Natural killer cell (primary cell): ENCODE measurements at regions not wholly inside any gene's neighbourhood (a gene's known extent, or its start where the extent isn't known, plus 50 kb on each side); places are given as distances from the start of the nearest gene placed in this dataset.

Source experiments
- ATAC-seq, 3 donors: fragments of 150-1000 bp in 2 of 3; fragments of 200-7000 bp in 1 of 3; cut with Tn5 transposase; 1 replicate in 1 of 3; 2 replicates in 2 of 3; pipeline ENCODE4 v1.10.0; 2021; ENCODE audit warnings: mild to moderate bottlenecking in 2 of 3, moderate library complexity in 2 of 3
- DNase-seq, 2 donors: peaks; one replicate each; pipeline versions ENCODE4 v3.0.0 to v3.0.0-alpha.2; 2013 to 2021; ENCODE audit warnings: mixed read lengths in 1 of 2
- H3K27ac ChIP-seq: one replicate; pipeline ENCODE4 v1.5.1; 2013; ENCODE audit warnings: mild to moderate bottlenecking, low read length
- H3K27me3 ChIP-seq: one replicate; pipeline ENCODE4 v1.6.1; 2013; ENCODE audit warnings: low read length; ENCODE audit not compliant: control insufficient read depth, insufficient read depth
- H3K36me3 ChIP-seq: one replicate; pipeline ENCODE4 v1.6.1; 2013; ENCODE audit warnings: low read length; ENCODE audit not compliant: control insufficient read depth, insufficient read depth
- H3K4me1 ChIP-seq: one replicate; pipeline ENCODE4 v1.6.1; 2013; ENCODE audit warnings: low read length; ENCODE audit not compliant: control insufficient read depth, insufficient read depth
- H3K4me3 ChIP-seq: one replicate; pipeline ENCODE4 v1.5.1; 2013; ENCODE audit warnings: low read length
- H3K9me3 ChIP-seq: one replicate; pipeline ENCODE4 v1.6.1; 2013; ENCODE audit warnings: low read length; ENCODE audit not compliant: control insufficient read depth, insufficient read depth
- H3K27ac Mint-ChIP-seq, 2 donors: one replicate each; pipeline ENCODE4 v1.8.0; 2022; ENCODE audit warnings: mild to moderate bottlenecking in 2 of 2, mixed read lengths in 2 of 2, moderate library complexity in 1 of 2
- H3K27me3 Mint-ChIP-seq, 2 donors: one replicate each; pipeline ENCODE4 v1.8.0; 2022; ENCODE audit warnings: low read depth in 2 of 2, mixed read lengths in 2 of 2
- H3K36me3 Mint-ChIP-seq: one replicate; pipeline ENCODE4 v1.8.0; 2022; ENCODE audit warnings: mixed read lengths
- H3K4me1 Mint-ChIP-seq, 2 donors: one replicate each; pipeline ENCODE4 v1.8.0; 2022; ENCODE audit warnings: mixed read lengths in 2 of 2
- H3K4me3 Mint-ChIP-seq: one replicate; pipeline ENCODE4 v1.8.0; 2022; ENCODE audit warnings: mild to moderate bottlenecking, moderate library complexity, mixed read lengths
- H3K9me3 Mint-ChIP-seq, 2 donors: one replicate each; pipeline ENCODE4 v1.8.0; 2022; ENCODE audit warnings: mixed read lengths in 2 of 2
- WGBS: methylation state at CpG from one replicate; pipeline ENCODE4 v1.1.7; 2013; ENCODE audit warnings: missing lambda C conversion rate; ENCODE audit not compliant: insufficient coverage; 5-methylcytosine and 5-hydroxymethylcytosine counted together
- intact Hi-C: fragments of 100-400 bp; cut with micrococcal nuclease; formaldehyde crosslinking; loops from one replicate; pipeline ENCODE4 v1.14.2; 2022
- TF ChIP-seq, protein P1 (sequence below): fragments of 200-600 bp; IDR thresholded peaks from one replicate; pipeline ENCODE4 v1.8.0; 2022; ENCODE audit warnings: antibody characterized with exemption

DNA sequence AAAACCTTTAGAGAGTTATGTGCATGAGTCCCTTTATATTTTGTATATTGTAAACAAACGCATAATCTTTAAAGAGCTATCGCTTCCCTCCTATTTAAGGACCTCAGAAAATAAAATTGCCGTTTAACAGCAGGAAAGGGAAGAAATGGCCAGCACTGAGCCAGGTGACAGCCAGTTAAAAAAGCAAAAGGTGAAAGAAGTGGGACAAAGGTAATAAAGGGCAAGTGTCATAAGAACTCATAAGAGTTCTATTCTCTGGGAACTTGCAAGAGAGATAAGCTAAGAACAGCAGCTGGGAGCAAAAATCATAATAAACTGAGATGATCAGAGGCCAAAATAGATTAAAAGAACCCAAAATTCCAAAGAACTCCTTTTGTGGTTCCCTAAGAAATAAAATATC, 520.9 kb upstream of the PKN2 start:
- H3K27me3 ChIP-seq, result no peaks in the 10 kb centered on the region
- no peaks in the 10 kb centered on the region for H3K4me1 Mint-ChIP-seq

DNA sequence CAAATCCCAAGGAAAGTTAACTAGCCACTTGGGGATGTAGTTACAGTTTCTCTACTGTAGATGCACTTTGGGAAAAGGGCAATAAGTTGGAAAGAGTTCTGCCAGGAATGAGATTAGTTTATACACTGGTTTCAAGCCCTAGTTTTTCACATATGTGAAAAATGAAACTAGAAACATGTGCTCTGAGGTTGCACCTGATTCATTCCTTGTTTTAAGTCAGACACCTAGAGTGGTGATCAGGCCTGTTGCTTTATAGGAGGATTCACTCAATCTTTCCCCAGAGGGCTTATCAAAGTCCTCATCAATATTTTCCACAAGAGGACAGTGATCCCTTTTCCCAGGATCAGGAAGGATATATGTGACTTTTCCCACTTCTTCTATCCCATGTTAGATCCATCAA, 515.9 kb upstream of the PKN2 start:
- TF ChIP-seq, protein P1, sequence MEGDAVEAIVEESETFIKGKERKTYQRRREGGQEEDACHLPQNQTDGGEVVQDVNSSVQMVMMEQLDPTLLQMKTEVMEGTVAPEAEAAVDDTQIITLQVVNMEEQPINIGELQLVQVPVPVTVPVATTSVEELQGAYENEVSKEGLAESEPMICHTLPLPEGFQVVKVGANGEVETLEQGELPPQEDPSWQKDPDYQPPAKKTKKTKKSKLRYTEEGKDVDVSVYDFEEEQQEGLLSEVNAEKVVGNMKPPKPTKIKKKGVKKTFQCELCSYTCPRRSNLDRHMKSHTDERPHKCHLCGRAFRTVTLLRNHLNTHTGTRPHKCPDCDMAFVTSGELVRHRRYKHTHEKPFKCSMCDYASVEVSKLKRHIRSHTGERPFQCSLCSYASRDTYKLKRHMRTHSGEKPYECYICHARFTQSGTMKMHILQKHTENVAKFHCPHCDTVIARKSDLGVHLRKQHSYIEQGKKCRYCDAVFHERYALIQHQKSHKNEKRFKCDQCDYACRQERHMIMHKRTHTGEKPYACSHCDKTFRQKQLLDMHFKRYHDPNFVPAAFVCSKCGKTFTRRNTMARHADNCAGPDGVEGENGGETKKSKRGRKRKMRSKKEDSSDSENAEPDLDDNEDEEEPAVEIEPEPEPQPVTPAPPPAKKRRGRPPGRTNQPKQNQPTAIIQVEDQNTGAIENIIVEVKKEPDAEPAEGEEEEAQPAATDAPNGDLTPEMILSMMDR, result no peak
- H3K4me3 Mint-ChIP-seq, result no peak overlapping the region
- no peak overlapping the region for H3K27ac Mint-ChIP-seq
- no peak overlapping the region for H3K4me3 ChIP-seq
- no peaks in the 10 kb centered on the region for H3K4me1 Mint-ChIP-seq
- no peak overlapping the region for H3K27ac ChIP-seq
- no peak for ATAC-seq
- peaks cover 5 to 10% of the 10 kb centered on the region in 2 donors for H3K27me3 Mint-ChIP-seq
- no peaks in the 10 kb centered on the region for H3K9me3 Mint-ChIP-seq
- no peaks in the 10 kb centered on the region for H3K36me3 ChIP-seq
- no peaks in the 10 kb centered on the region for H3K9me3 ChIP-seq
- intact Hi-C loops, result no loop called here
- H3K36me3 Mint-ChIP-seq, result no peaks in the 10 kb centered on the region
- no peaks in the 10 kb centered on the region for H3K4me1 ChIP-seq
- H3K27me3 ChIP-seq, result peaks cover 2% of the 10 kb centered on the region
- DNase-seq, result no peak

More for the DNA sequence above, 520.9 kb upstream of the PKN2 start:
- Histone ChIP-seq H3K4me3 (no peak overlapping the region), H3K9me3 (no peaks in the 10 kb centered on the region), H3K4me1 (no peaks in the 10 kb centered on the region), H3K27ac (no peak overlapping the region), H3K36me3 (no peaks in the 10 kb centered on the region)
- ATAC-seq (no peak), DNase-seq (no peak)
- no peak overlapping the region for H3K4me3 Mint-ChIP-seq
- peaks cover 5 to 10% of the 10 kb centered on the region in 2 donors for H3K27me3 Mint-ChIP-seq
- no peak overlapping the region for H3K27ac Mint-ChIP-seq
- TF ChIP-seq, protein P1, result no peak
- WGBS, result 0% methylated on average over 1 of the region's 3 CpGs
- intact Hi-C loops, result no loop called here
- no peaks in the 10 kb centered on the region for H3K36me3 Mint-ChIP-seq
- H3K9me3 Mint-ChIP-seq, result peaks cover 0 to 3% of the 10 kb centered on the region in 2 donors

DNA sequence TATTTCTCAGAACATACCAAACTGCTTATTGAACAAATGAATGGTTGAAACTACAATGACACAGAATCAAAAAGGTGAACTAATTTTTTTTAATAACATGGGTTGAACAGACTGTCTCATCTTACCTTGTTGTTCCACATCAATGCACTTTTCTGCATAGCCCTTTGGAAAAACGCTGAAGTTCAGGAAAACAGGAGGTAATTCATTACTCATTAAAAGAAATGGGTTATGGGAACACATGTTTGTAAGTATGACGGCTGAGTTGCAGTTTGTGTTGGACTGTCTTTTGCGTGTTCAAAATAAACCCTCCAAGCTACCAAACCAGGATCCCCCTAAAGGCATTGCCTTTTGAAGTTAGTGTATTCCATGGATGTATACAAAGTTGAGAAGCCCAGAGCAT, 514.9 kb upstream of the PKN2 start:
- WGBS, result 100% methylated on average over 1 of the region's 3 CpGs
- TF ChIP-seq, protein P1, result no peak
- H3K36me3 ChIP-seq, result no peaks in the 10 kb centered on the region
- H3K4me3 Mint-ChIP-seq, result no peak overlapping the region
- H3K27ac Mint-ChIP-seq, result no peak overlapping the region
- no peaks in the 10 kb centered on the region for H3K4me1 ChIP-seq
- DNase-seq (no peak), ATAC-seq (no peak)
- no peak overlapping the region for H3K27ac ChIP-seq
- no peaks in the 10 kb centered on the region for H3K4me1 Mint-ChIP-seq
- intact Hi-C loops, result no loop called here
- no peaks in the 10 kb centered on the region for H3K9me3 Mint-ChIP-seq
- no peaks in the 10 kb centered on the region for H3K9me3 ChIP-seq
- peaks cover 2% of the 10 kb centered on the region for H3K27me3 ChIP-seq
- H3K36me3 Mint-ChIP-seq, result no peaks in the 10 kb centered on the region
- peaks cover 2 to 10% of the 10 kb centered on the region in 2 donors for H3K27me3 Mint-ChIP-seq
- H3K4me3 ChIP-seq, result no peak overlapping the region

DNA sequence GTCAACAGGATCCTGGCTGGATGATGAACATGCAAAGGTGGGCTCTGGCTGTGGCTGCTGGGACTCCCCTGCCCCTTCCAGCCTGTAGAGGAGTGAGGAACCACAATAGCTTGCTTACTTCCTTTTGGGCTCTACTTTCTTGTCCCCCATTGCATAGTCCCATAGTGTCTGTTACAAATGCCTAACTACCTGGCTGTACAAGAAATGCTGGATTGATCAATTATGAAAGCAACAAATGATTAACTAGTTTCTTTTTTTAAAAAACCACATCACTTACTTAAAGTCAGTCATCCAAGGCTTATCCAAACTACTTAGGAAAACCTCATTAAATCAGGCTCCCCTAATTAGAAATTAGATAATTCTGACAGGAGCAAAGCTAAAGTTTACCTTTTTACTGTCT, 514.1 kb upstream of the PKN2 start:
- no peak for DNase-seq
- Histone ChIP-seq H3K27me3 (peaks cover 2% of the 10 kb centered on the region), H3K27ac (no peak overlapping the region), H3K9me3 (no peaks in the 10 kb centered on the region), H3K4me3 (no peak overlapping the region), H3K36me3 (no peaks in the 10 kb centered on the region), H3K4me1 (no peaks in the 10 kb centered on the region)
- no peak for ATAC-seq
- TF ChIP-seq, protein P1, result no peak
- no peak overlapping the region for H3K4me3 Mint-ChIP-seq
- H3K4me1 Mint-ChIP-seq, result no peaks in the 10 kb centered on the region
- intact Hi-C loops, result no loop called here
- no peak overlapping the region for H3K27ac Mint-ChIP-seq
- H3K9me3 Mint-ChIP-seq, result no peaks in the 10 kb centered on the region
- H3K27me3 Mint-ChIP-seq, result peaks cover 2 to 10% of the 10 kb centered on the region in 2 donors
- H3K36me3 Mint-ChIP-seq, result no peaks in the 10 kb centered on the region
